SK-N-SH treated with all-trans-retinoic acid at 6 μM for 48 hours (cell line): ENCODE measurements at regions not wholly inside any gene's neighbourhood (a gene's known extent, or its start where the extent isn't known, plus 50 kb on each side); places are given as distances from the start of the nearest gene placed in this dataset.

Source experiments
- ATAC-seq: fragments of 200-7000 bp; cut with Tn5 transposase; 3 replicates; pipeline ENCODE4 v1.9.1; 2020; ENCODE audit warnings: mild to moderate bottlenecking, moderate library complexity
- ARNTL ChIP-seq: fragments of 450-650 bp; formaldehyde crosslinking; IDR thresholded peaks from 2 replicates; pipeline ENCODE4 v1.5.0; 2020; ENCODE audit warnings: low read depth, mild to moderate bottlenecking, moderate library complexity, borderline replicate concordance
- BACH2 ChIP-seq: fragments of 250-450 bp; sonication (Bioruptor Pico); IDR thresholded peaks from 2 replicates; pipeline ENCODE4 v1.9.0; 2021; ENCODE audit warnings: mild to moderate bottlenecking, borderline replicate concordance
- CSDC2 ChIP-seq: fragments of 250-450 bp; sonication (Bioruptor Pico); IDR thresholded peaks from 2 replicates; pipeline ENCODE4 v1.5.0; 2020; ENCODE audit warnings: mild to moderate bottlenecking, moderate library complexity
- CSRNP3 ChIP-seq: fragments of 250-450 bp; sonication (Bioruptor Pico); IDR thresholded peaks from 2 replicates; pipeline ENCODE4 v1.5.1; 2021; ENCODE audit warnings: mild to moderate bottlenecking, moderate library complexity
- ESRRG ChIP-seq: fragments of 250-450 bp; sonication (Bioruptor Pico); IDR thresholded peaks from 2 replicates; pipeline ENCODE4 v1.6.1; 2021; ENCODE audit warnings: mild to moderate bottlenecking
- GLIS3 ChIP-seq: fragments of 250-450 bp; sonication (Bioruptor Pico); IDR thresholded peaks from 2 replicates; pipeline ENCODE4 v1.5.0; 2020; ENCODE audit warnings: mild to moderate bottlenecking, moderate library complexity
- ISL1 ChIP-seq: fragments of 250-450 bp; sonication (Bioruptor Pico); IDR thresholded peaks from 2 replicates; pipeline ENCODE4 v2.1.2; 2022; ENCODE audit warnings: mild to moderate bottlenecking, moderate library complexity
- OSR1 ChIP-seq: fragments of 250-450 bp; sonication (Bioruptor Pico); IDR thresholded peaks from 2 replicates; pipeline ENCODE4 v1.8.0; 2022; ENCODE audit warnings: moderate library complexity, mild to moderate bottlenecking, inconsistent platforms
- PPARA ChIP-seq: fragments of 250-450 bp; sonication (Bioruptor Pico); IDR thresholded peaks from 2 replicates; pipeline ENCODE4 v1.5.0; 2020; ENCODE audit warnings: mild to moderate bottlenecking, borderline replicate concordance
- RARB ChIP-seq: fragments of 250-450 bp; sonication (Bioruptor Pico); IDR thresholded peaks from 2 replicates; pipeline ENCODE4 v1.8.0; 2021; ENCODE audit warnings: mild to moderate bottlenecking, moderate library complexity
- SNAI2 ChIP-seq: fragments of 250-450 bp; sonication (Bioruptor Pico); IDR thresholded peaks from 2 replicates; pipeline ENCODE4 v1.5.0; 2020; ENCODE audit warnings: mild to moderate bottlenecking, moderate library complexity
- TCF4 ChIP-seq: fragments of 250-450 bp; sonication (Bioruptor Pico); IDR thresholded peaks from 2 replicates; pipeline ENCODE4 v1.8.0; 2021; ENCODE audit warnings: mild to moderate bottlenecking, moderate library complexity, borderline replicate concordance
- TOX ChIP-seq: fragments of 250-450 bp; sonication (Bioruptor Pico); IDR thresholded peaks from 2 replicates; pipeline ENCODE4 v1.8.0; 2021; ENCODE audit warnings: mild to moderate bottlenecking, moderate library complexity, borderline replicate concordance
- ZC3H10 ChIP-seq: fragments of 250-450 bp; sonication (Bioruptor Pico); IDR thresholded peaks from 2 replicates; pipeline ENCODE4 v1.5.1; 2021; ENCODE audit warnings: mild to moderate bottlenecking, moderate library complexity
- ZFP3 ChIP-seq: fragments of 250-450 bp; sonication (Bioruptor Pico); IDR thresholded peaks from 2 replicates; pipeline ENCODE4 v1.5.0; 2020; ENCODE audit warnings: mild to moderate bottlenecking, moderate library complexity
- ZFP30 ChIP-seq: fragments of 450-650 bp; formaldehyde crosslinking; IDR thresholded peaks from 2 replicates; pipeline ENCODE4 v1.5.0; 2022; ENCODE audit warnings: mild to moderate bottlenecking, moderate library complexity
- ZNF565 ChIP-seq: fragments of 450-650 bp; formaldehyde crosslinking; conservative IDR thresholded peaks from 2 replicates; pipeline ENCODE4 v1.5.0; 2020; ENCODE audit warnings: low read depth, mild to moderate bottlenecking, moderate library complexity
- ZNF70 ChIP-seq: fragments of 450-650 bp; formaldehyde crosslinking; IDR thresholded peaks from 2 replicates; pipeline ENCODE4 v1.5.0; 2020; ENCODE audit warnings: mild to moderate bottlenecking, moderate library complexity
- ZNF8 ChIP-seq: fragments of 450-650 bp; formaldehyde crosslinking; IDR thresholded peaks from 2 replicates; pipeline ENCODE4 v1.5.0; 2020; ENCODE audit warnings: mild to moderate bottlenecking, moderate library complexity
- TF ChIP-seq, protein P1 (sequence below): fragments of 250-450 bp; sonication (Bioruptor Pico); IDR thresholded peaks from 2 replicates; pipeline ENCODE4 v1.8.0; 2021; ENCODE audit warnings: low read depth, mild to moderate bottlenecking, moderate library complexity, borderline replicate concordance
- TF ChIP-seq, protein P2 (sequence below): fragments of 250-450 bp; sonication (Bioruptor Pico); IDR thresholded peaks from 2 replicates; pipeline ENCODE4 v1.5.0; 2020; ENCODE audit warnings: mild to moderate bottlenecking, moderate library complexity
- TF ChIP-seq, protein P3 (sequence below): fragments of 250-450 bp; sonication (Bioruptor Pico); IDR thresholded peaks from 2 replicates; pipeline ENCODE4 v1.5.1; 2020; ENCODE audit warnings: low read depth, mild to moderate bottlenecking, moderate library complexity
- TF ChIP-seq, protein P4 (sequence below): fragments of 250-450 bp; sonication (Bioruptor Pico); IDR thresholded peaks from 2 replicates; pipeline ENCODE4 v1.8.0; 2020; ENCODE audit warnings: mild to moderate bottlenecking, moderate library complexity, borderline replicate concordance

DNA sequence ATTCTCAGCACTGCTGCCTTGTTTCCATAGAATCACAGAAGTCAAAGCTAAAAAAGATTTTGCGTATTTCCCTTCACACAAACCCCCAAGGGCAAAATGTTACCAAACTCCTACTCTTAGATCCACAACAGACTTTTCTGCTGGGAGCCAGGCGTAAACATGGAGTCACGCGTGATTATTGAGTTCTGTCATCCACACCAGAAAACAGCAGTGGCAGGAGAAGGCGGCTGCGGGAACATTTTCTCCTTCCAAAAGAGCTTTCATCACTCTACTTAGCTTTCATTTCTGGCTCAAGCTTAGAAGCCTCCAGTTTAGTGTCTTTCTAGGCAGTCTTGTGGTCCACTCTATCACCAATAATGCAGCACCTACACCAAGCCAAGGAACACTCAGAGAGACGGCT lies 712.9 kb upstream of the NRP1 start:
- no peak for ATAC-seq
- TF ChIP-seq TOX (no peak), OSR1 (CRISPR knock-in tag) (no peak), ZNF565 (CRISPR knock-in tag) (no peak), ZNF8 (CRISPR knock-in tag) (no peak), ZFP30 (no peak), ESRRG (no peak), ZC3H10 (CRISPR knock-in tag) (no peak), RARB (CRISPR knock-in tag) (no peak), ZNF70 (CRISPR knock-in tag) (no peak), ARNTL (CRISPR knock-in tag) (no peak), TCF4 (no peak), GLIS3 (CRISPR knock-in tag) (no peak), ISL1 (CRISPR knock-in tag) (no peak), PPARA (CRISPR knock-in tag) (no peak), SNAI2 (CRISPR knock-in tag) (no peak), ZFP3 (no peak), BACH2 (CRISPR knock-in tag) (no peak)
- TF ChIP-seq, protein P1, sequence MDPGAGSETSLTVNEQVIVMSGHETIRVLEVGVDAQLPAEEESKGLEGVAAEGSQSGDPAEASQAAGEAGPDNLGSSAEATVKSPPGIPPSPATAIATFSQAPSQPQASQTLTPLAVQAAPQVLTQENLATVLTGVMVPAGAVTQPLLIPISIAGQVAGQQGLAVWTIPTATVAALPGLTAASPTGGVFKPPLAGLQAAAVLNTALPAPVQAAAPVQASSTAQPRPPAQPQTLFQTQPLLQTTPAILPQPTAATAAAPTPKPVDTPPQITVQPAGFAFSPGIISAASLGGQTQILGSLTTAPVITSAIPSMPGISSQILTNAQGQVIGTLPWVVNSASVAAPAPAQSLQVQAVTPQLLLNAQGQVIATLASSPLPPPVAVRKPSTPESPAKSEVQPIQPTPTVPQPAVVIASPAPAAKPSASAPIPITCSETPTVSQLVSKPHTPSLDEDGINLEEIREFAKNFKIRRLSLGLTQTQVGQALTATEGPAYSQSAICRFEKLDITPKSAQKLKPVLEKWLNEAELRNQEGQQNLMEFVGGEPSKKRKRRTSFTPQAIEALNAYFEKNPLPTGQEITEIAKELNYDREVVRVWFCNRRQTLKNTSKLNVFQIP (CRISPR knock-in tag), result no peak
- TF ChIP-seq, protein P2, sequence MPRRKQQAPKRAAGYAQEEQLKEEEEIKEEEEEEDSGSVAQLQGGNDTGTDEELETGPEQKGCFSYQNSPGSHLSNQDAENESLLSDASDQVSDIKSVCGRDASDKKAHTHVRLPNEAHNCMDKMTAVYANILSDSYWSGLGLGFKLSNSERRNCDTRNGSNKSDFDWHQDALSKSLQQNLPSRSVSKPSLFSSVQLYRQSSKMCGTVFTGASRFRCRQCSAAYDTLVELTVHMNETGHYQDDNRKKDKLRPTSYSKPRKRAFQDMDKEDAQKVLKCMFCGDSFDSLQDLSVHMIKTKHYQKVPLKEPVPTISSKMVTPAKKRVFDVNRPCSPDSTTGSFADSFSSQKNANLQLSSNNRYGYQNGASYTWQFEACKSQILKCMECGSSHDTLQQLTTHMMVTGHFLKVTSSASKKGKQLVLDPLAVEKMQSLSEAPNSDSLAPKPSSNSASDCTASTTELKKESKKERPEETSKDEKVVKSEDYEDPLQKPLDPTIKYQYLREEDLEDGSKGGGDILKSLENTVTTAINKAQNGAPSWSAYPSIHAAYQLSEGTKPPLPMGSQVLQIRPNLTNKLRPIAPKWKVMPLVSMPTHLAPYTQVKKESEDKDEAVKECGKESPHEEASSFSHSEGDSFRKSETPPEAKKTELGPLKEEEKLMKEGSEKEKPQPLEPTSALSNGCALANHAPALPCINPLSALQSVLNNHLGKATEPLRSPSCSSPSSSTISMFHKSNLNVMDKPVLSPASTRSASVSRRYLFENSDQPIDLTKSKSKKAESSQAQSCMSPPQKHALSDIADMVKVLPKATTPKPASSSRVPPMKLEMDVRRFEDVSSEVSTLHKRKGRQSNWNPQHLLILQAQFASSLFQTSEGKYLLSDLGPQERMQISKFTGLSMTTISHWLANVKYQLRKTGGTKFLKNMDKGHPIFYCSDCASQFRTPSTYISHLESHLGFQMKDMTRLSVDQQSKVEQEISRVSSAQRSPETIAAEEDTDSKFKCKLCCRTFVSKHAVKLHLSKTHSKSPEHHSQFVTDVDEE (CRISPR knock-in tag), result no peak
- TF ChIP-seq, protein P3, sequence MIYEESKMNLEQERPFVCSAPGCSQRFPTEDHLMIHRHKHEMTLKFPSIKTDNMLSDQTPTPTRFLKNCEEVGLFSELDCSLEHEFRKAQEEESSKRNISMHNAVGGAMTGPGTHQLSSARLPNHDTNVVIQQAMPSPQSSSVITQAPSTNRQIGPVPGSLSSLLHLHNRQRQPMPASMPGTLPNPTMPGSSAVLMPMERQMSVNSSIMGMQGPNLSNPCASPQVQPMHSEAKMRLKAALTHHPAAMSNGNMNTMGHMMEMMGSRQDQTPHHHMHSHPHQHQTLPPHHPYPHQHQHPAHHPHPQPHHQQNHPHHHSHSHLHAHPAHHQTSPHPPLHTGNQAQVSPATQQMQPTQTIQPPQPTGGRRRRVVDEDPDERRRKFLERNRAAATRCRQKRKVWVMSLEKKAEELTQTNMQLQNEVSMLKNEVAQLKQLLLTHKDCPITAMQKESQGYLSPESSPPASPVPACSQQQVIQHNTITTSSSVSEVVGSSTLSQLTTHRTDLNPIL (CRISPR knock-in tag), result no peak

DNA sequence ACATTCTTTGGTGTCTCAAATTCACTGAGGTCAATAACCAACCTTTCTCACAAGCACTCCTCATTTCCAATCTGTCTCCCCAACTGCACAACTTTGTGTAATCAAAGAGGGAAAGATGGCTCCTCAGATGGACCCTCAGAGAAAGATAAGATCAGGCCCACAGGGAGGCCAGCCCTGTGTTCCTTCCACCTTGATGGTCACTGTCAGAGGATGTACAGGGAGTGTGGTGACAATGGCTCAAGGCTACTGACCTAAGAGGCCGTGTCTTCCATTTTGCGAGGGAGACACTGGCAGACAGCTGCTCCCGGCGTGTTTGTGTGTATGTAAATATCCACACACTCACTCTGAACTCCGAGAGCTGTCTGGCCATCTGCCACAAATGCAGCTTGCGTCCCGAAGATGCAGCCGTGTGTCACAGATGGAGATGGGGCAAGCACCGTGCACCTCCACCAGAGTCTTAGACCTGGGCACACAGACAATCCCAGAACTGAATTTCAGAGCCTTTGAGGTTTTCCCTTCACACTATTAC lies 712.1 kb upstream of the NRP1 start:
- TF ChIP-seq CSRNP3 (no peak), BACH2 (CRISPR knock-in tag) (no peak), ISL1 (CRISPR knock-in tag) (no peak), TCF4 (no peak), ESRRG (no peak)
- TF ChIP-seq, protein P1 (CRISPR knock-in tag), result no peak
- ATAC-seq, result no peak

GRCh38 chr10:34045571-34046190 lies 711.2 kb upstream of the NRP1 start:
- ATAC-seq, result no peak; the same call in 2 of the 3 replicates
- TF ChIP-seq ZNF565 (CRISPR knock-in tag) (no peak), CSRNP3 (no peak), CSDC2 (CRISPR knock-in tag) (no peak), ZNF8 (CRISPR knock-in tag) (no peak), ZFP30 (no peak), RARB (CRISPR knock-in tag) (no peak)
- TF ChIP-seq, protein P4, sequence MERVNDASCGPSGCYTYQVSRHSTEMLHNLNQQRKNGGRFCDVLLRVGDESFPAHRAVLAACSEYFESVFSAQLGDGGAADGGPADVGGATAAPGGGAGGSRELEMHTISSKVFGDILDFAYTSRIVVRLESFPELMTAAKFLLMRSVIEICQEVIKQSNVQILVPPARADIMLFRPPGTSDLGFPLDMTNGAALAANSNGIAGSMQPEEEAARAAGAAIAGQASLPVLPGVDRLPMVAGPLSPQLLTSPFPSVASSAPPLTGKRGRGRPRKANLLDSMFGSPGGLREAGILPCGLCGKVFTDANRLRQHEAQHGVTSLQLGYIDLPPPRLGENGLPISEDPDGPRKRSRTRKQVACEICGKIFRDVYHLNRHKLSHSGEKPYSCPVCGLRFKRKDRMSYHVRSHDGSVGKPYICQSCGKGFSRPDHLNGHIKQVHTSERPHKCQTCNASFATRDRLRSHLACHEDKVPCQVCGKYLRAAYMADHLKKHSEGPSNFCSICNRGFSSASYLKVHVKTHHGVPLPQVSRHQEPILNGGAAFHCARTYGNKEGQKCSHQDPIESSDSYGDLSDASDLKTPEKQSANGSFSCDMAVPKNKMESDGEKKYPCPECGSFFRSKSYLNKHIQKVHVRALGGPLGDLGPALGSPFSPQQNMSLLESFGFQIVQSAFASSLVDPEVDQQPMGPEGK (CRISPR knock-in tag), result no peak
- TF ChIP-seq, protein P2 (CRISPR knock-in tag), result no peak
